Hepatocyte (in vitro differentiated cells): ENCODE measurements at regions not wholly inside any gene's neighbourhood (a gene's known extent, or its start where the extent isn't known, plus 50 kb on each side); places are given as distances from the start of the nearest gene placed in this dataset.

Source experiments
- CTCF ChIP-seq: fragments of 200-600 bp; sonication (generic); IDR thresholded peaks from 2 replicates; pipeline ENCODE4 v1.5.1; 2016; ENCODE audit warnings: antibody characterized with exemption, mild to moderate bottlenecking; ENCODE audit not compliant: poor library complexity
- EZH2 ChIP-seq: fragments of 200-600 bp; sonication (generic); IDR thresholded peaks from 2 replicates; pipeline ENCODE4 v1.6.1; 2016; ENCODE audit warnings: antibody characterized with exemption, mild to moderate bottlenecking, borderline replicate concordance

GRCh38 chr12:46489951-46490388 lies 117.4 kb upstream of the SLC38A2 start:
- TF ChIP-seq CTCF = no peak
- no peak for TF ChIP-seq EZH2
